ENCODE measurements at regions not wholly inside any gene's neighbourhood (a gene's known extent, or its start where the extent isn't known, plus 50 kb on each side); places are given as distances from the start of the nearest gene placed in this dataset.

DNA sequence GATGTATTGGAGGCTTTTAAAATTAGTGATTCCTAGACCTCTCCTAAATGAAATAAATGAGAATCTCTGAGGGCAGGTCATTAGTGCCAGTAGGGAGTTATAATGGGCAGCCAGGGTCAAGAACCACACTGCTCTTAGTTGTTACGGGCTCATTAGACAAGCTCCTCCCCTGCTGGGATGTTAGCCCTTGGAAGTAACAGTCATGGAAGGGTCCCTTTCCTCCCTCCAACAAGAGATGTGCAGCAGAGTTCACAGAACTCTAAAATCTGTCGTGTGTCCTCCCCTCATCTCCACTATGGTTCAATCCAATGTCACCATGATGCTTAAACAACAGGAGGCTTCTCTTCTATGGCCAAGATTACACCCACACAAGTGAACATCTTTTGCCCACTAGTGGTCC is 419.5 kb downstream of the INSC start:
- DNase-seq (ENCODE audit: low read depth in 1 of 2, low spot score in 1 of 2): no peak

DNA sequence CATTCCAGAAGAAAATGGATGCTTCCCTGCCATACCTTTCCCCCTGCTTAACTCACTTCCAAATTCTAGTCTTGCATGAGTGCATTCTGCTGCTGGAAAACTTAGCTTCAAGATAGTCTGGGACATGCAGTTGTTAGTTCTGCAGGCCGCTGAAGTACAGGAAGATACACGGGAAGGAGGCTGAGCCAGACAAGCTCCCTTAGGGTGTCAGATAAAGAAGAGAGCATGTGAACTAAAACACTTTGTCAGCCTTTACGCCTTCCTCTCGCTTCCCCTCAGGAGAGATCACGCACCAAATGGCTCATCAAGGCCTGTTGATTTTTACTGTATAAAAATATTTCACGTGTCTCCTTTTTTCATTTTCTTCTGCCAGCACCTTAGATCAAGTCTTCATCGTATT is 420.7 kb downstream of the INSC start:
- no peak for DNase-seq (ENCODE audit: low read depth in 1 of 2, low spot score in 1 of 2)

DNA sequence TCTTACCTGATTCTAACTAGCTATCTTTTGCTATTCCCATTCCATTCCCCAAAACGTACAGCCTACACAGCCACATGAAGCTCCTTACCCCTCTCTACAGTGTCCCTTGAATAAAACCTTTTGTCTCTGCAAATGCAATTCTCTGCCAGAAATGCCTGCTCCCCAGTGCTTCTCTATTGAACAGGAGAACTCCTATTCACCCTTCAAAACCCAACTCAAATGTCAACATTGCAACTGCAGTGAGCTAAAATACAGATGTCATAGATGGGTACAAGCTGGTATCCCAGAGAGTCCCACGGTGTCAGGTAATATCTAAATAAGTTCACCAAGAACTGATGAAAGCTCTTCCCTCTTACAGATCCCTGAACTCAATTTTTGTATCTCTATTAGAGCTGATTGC is 421.7 kb downstream of the INSC start:
- DNase-seq (ENCODE audit: low read depth in 1 of 2, low spot score in 1 of 2): no peak

DNA sequence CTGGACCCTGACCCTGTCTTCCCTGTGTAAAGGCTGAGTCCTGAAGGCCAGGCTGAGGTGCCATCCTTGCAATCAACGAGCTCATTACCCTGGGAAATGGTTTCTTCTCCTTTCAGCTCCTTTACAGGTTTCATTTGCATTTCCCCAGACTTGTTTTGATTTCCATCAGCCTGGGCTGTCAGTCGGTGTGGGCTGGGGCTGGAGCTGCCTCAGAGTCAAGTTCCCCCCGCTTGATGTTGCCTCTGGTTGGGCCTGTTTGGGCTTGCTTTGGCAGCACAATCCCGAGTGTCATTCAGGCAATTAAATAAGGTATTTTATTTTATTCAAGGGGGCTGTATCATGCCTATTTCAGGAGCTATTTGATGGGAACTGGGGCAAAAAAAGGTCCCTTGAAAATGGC is 424.9 kb downstream of the INSC start:
- no peak for DNase-seq (ENCODE audit: low read depth in 1 of 2, low spot score in 1 of 2)

GRCh38 chr11:15541079-15541478 is 426.4 kb downstream of the INSC start:
- no peak for DNase-seq (ENCODE audit: low read depth in 1 of 2, low spot score in 1 of 2)

GRCh38 chr11:15544353-15544752 is 429.6 kb downstream of the INSC start:
- DNase-seq (ENCODE audit: low read depth in 1 of 2, low spot score in 1 of 2): no peak

GRCh38 chr11:15547685-15548084 is 433.0 kb downstream of the INSC start:
- no peak for DNase-seq (ENCODE audit: low read depth in 1 of 2, low spot score in 1 of 2)

DNA sequence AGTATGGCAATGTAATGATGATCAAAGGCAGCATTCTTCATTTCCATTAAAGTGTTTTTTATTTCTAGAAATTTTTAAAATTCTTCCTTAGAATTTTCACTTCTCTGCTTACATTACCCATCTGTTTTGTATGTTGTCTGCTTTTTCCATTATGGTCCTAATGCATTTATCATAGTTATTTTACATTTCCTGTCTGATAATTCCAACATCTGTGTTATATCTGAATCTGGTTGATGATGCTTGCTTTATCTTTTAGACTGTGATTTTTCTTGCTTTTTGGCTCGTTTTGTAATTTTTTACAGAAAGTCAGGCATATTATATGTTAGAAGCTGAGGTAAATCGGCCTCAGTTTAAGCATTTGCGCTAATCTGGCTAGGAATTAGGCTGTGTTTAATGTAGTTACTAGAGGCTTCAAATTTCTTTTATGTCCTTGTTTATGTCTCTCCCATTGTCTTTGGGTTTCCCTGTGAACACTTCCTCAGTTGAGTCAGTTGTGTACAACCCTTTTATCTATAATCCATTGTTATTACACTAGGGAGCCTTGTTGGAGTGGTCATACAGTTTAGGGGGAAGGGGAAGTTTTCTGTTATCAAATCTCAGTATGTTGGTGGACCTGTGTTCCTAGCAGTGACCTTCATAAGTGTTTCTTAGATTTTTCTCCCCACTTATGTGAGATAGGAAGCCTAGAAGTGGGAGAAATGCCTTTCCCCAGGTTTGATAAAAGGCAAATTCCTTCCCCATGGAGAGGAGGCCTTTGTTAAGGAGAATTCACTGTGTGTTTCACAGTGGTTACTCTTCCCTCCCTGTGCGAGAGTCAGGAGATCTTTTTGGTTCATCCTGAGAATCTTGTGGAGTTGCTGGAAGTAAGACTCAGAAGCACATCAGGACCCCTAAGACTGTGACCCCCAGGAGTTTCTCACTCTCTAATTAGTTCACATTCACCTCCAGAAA is 437.5 kb downstream of the INSC start:
- DNase-seq (ENCODE audit: low read depth in 1 of 2, low spot score in 1 of 2): no peak

DNA sequence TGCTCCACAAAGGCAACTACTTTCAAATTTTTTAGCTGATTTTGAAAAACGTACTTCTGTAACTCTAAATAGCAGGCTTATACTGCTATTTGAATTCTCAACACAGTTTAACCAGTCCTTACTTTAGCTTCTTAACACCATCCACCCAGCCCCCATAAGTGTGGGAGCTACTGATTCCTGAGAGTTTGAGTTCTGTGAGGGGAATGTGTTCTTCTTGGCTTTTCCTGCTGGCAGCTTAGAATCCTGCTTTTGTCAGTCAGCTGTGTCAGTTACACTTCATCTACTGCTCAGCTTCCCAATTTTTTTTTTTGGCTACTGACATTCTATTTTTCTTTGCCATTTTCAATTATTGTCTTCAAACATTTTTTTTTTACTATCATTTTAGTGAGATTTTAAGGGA is 440.4 kb downstream of the INSC start:
- DNase-seq (ENCODE audit: low read depth in 1 of 2, low spot score in 1 of 2): no peak

- DNase-seq (ENCODE audit: low read depth in 1 of 2, low spot score in 1 of 2): no peak
Observed at GRCh38 chr11:15557457-15558230, 442.9 kb downstream of the INSC start.

DNA sequence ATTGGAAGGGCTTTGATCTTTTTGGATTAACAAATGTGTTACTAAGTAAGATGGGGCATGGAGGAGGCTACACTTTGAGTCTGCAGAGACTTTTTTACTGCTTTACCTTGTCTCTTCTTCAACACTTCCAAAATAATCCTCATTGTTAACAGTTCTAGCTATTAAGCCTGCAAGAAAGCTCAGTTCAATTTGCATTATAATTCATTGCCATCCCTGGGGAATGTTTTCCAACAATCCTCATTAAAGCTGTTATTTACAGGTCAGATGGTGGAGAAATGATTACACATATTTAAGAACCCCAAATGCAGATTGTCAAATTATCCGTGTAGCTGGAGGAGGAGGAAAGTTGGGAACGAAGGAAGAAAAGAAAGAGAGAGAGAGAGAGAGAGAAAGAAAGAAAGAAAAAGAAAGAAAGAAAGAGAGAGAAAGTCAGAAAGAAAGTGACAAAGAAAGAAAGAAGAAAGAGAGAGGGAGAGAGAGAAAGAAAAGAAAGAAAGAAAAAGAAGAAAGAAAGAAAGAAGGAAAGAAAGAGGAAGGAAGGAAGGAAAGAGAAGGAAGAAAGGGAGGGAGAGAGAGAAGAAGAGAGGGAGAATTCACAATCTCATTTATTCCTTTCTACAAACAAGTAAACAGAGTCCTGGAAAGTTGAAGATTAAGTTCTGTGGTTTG is 443.9 kb downstream of the INSC start:
- no peak for DNase-seq (ENCODE audit: low read depth in 1 of 2, low spot score in 1 of 2)

- DNase-seq (ENCODE audit: low read depth in 1 of 2, low spot score in 1 of 2): no peak
Observed at GRCh38 chr11:15560689-15561467, 446.2 kb downstream of the INSC start.

DNA sequence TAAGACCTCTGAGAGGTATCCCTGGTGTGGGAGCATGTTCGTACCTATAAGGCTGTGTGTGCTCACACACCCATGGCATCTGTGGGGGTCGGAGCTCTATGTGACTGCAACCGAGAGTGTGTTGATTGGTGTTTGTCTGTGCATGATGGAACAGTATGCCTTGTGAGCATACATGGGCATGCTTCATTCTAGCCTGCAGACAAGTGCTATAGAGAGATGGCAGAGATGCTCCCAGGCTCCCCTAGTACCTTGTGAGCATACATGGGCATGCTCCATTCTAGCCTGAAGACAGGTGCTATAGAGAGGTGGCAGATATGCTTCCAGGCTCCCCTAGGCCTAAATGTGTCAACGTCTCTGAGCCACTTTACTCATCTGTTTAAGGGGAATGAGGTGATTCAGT is 447.5 kb downstream of the INSC start:
- no peak for DNase-seq (ENCODE audit: low read depth in 1 of 2, low spot score in 1 of 2)

GRCh38 chr11:15563054-15563453 is 448.3 kb downstream of the INSC start:
- no peak for DNase-seq (ENCODE audit: low read depth in 1 of 2, low spot score in 1 of 2)

- DNase-seq (ENCODE audit: low read depth in 1 of 2, low spot score in 1 of 2): no peak
Observed at GRCh38 chr11:15565880-15566279, 451.2 kb downstream of the INSC start.

GRCh38 chr11:15568440-15568839 is 453.7 kb downstream of the INSC start:
- DNase-seq (ENCODE audit: low read depth in 1 of 2, low spot score in 1 of 2): no peak

- DNase-seq (ENCODE audit: low read depth in 1 of 2, low spot score in 1 of 2): no peak
Observed at GRCh38 chr11:15569305-15570025, 454.7 kb downstream of the INSC start.

GRCh38 chr11:15575409-15575808 is 460.7 kb downstream of the INSC start:
- DNase-seq (ENCODE audit: low read depth in 1 of 2, low spot score in 1 of 2): no peak

GRCh38 chr11:15576769-15577168 is 462.0 kb downstream of the INSC start:
- DNase-seq (ENCODE audit: low read depth in 1 of 2, low spot score in 1 of 2): no peak

DNA sequence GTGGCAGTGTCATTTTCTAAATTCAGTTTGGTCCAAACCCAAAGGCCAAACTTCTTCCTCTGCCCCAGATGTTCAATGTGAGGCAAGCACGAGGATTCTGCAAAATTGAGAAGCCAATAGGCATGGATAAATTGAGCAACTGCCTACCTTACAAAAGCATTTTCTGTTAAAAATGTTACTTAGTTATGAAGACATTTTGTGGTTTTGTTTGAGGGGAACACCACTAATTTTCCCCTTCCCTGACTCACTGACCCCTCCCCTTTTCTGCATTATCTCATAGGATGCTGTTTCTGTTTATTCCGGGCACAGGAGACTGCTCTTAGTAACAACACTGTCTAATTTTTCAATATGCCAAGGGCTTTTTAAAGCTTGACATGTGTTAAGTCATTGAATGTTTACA is 462.8 kb downstream of the INSC start:
- no peak for DNase-seq (ENCODE audit: low read depth in 1 of 2, low spot score in 1 of 2)

Data from stimulated activated CD4-positive, alpha-beta T cell treated with anti-CD3 and anti-CD28 coated beads, Interleukin-15, amount 100 ng/mL, for 1 hour (primary cell).